HG02970 (cell line): ENCODE measurements at regions not wholly inside any gene's neighbourhood (a gene's known extent, or its start where the extent isn't known, plus 50 kb on each side); places are given as distances from the start of the nearest gene placed in this dataset.

Experiments used
- ATAC-seq: cut with Tn5 transposase; IDR thresholded peaks from one replicate; pipeline ENCODE4 v1.9.1; 2021; ENCODE audit warnings: mild to moderate bottlenecking, moderate library complexity, moderate number of reproducible peaks; ENCODE audit not compliant: unreplicated experiment, low FRiP score

DNA sequence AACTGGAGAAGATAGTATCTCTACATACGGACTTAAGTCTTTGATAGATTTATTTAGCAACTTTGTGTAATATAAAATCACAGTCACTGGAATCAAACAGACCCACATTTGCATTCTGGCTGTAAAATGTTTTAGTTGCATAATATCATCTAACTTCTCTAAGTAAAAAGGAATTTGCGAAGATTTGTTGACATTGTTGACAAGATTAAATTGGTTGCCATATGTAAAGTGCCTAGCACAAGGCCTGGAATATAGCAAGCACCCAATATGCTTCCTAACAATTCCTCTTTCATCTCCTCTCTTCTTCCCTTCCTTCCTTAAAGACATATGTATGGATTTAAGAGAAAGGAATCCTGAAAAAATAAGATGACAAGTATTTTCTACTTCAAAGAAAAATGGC is 295.4 kb upstream of the PPFIA2 start:
- no peak for ATAC-seq

DNA sequence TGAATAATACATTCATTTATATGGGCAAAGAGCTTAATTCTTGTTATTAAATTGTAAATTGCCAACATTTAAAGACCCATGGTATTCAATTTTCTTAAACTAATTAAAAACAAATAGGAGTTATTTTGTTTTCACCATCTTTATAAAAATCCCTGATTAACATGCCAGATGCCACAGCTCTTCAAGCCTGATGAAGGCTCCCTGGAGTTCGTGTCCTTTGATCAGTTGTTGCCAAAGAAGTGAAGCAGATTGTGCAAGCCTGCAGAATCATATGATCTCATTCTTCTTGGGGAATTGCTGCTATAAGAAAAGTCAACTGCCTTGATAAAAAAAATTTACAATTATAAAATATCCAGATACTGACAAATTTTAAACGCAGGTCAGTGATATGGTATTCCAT is 288.3 kb upstream of the PPFIA2 start:
- ATAC-seq: no peak

- no peak for ATAC-seq
Observed at GRCh38 chr12:82040987-82041743, 282.0 kb upstream of the PPFIA2 start.

GRCh38 chr12:82034769-82035168 is 275.6 kb upstream of the PPFIA2 start:
- ATAC-seq: no peak

DNA sequence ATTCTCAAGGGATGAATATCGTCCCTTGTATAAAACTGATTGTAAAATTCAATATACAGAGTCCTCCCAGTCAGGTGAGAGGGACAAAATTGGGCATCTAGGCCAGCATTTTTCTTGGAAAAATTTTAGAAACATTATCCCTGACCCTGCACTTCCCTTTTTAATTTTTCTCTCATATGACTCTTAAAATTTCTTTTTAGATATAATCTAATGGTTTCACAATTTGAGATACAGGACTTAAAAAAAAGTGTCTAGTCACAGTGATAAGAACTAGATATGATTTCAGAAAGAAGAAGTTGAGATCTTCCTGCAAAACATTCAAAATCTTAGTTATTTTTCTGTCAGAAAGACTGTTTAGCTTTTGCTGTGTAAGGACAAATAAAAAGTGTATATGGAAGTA is 270.8 kb upstream of the PPFIA2 start:
- ATAC-seq: no peak

GRCh38 chr12:82028772-82029171 is 269.6 kb upstream of the PPFIA2 start:
- ATAC-seq: no peak

DNA sequence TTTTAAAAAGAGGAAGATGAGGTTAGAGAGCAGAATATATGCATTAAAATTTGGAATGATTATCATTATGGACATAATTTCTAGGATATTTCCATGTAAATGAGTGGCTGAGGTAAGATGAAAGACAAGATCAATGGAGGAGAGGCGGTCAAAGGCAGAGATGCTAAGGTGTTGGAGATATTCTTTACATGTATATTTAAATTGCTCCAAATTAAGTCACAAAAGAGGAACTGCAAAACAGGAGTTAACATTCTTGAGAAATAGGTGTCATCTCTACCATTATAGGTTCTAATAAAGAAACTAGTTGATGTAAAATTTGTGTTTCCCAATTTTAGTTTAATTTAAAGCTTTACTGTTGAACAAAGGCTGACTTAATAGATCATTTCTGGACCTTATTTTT is 268.5 kb upstream of the PPFIA2 start:
- no peak for ATAC-seq

DNA sequence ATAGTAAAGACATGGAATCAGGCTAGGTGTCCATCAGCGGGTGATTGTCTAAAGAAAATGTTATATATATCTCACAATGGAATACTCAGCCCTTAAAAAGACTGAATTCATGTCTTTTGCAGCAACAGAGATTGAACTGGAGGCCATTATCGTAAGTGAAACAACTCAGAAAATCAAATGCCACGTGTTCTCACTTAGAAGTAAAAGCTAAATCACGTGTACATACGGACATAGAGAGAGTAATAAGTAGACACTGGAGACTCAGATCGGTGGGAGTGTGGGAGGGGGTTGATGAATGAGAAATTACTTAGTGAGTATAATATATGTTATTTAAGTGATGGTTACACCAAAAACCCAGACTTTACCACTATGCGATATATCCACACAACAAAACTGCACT is 266.3 kb upstream of the PPFIA2 start:
- ATAC-seq: no peak

- ATAC-seq: no peak
Observed at GRCh38 chr12:82019533-82019932, 260.4 kb upstream of the PPFIA2 start.

DNA sequence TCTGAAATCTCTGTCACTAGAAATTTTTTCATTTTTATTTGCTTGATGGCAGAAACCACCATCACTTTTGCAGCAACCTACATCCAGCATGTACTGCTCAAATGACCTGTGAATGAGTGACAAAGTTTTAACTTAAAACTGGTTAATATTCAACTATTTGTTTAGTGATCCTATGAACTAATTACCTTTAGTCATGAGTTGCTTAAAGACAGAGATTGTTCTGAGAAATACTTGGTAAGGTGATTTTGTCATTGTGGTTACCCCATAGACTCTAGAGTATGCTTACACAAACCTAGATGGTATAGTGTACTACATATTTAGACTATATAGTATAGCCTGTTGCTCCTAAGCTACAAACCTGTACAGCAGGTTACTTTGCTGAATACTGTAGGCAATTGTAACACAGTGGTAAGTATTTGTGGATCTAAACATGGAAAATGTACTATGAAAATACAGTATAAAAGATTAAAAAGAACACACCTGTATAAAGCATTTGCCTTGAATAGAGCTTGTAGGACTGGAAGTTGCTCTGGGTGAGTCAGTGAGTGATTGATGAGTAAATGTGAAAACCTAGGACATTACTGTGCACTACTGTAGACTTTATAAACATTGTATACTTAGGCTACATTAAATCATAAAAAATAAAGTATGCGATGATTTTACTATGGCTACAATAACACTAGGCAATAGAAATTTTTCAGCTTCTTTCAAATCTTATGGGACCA is 256.6 kb upstream of the PPFIA2 start:
- peak; percentile 81 for ATAC-seq

DNA sequence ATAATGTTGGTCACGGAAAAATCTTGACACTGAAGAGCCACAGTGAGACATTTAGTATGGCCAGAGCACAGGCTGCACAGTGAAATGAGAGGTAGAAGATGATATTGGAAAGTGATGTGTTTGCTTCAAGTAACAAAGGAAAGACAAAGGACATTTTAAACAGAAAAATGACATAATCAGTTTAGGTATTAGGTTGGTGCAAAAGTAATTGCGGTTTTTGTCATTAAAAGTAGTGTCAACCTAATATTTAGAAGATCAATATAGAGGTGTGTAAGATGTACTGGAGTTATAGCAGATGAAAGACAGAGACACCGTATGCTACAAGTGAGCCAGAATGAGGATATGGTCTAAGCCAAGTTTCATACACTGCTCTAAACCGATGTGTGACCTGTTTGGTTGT is 253.0 kb upstream of the PPFIA2 start:
- no peak for ATAC-seq

- ATAC-seq: no peak
Observed at GRCh38 chr12:82009524-82009923, 250.4 kb upstream of the PPFIA2 start.

DNA sequence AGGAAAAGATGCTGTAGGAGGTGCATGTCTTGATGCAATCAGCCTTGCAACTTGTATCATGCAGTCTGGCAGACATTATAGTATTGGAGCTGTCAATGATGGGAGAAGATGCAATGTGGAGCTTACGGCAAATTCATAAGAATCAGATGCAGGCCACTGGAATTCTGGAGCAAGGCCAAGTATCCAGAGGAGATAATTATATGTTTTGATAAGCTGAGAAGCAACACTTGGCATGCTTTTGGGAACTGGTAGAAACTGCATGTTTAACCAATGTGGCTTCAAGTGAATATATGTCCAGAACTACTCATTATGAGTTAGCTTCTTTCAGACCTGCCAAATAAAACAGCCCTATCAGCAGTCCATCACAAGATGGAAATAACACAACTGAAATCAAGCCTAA is 249.1 kb upstream of the PPFIA2 start:
- no peak for ATAC-seq

- ATAC-seq: no peak
Observed at GRCh38 chr12:81998761-81999378, 239.7 kb upstream of the PPFIA2 start.

DNA sequence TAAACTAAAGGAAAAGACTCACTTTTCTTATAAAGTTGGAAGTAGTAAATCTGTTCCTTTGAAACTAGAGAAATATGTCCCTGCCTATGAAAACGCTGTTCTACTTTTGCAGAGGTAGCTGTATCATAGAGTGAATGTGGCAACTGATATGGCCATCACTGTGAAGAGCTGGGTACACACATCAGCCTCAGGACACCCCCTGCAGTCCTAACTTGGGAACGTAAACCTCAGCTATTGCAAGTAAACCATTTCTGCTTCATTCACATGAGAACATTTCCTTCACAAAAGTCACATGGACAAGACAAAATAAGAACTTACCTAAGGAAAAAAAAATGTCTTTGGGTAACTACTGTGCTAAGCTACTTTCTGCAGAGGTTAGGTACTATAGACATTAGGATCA is 233.3 kb upstream of the PPFIA2 start:
- no peak for ATAC-seq

- ATAC-seq: no peak
Observed at GRCh38 chr12:81991868-81992267, 232.7 kb upstream of the PPFIA2 start.

DNA sequence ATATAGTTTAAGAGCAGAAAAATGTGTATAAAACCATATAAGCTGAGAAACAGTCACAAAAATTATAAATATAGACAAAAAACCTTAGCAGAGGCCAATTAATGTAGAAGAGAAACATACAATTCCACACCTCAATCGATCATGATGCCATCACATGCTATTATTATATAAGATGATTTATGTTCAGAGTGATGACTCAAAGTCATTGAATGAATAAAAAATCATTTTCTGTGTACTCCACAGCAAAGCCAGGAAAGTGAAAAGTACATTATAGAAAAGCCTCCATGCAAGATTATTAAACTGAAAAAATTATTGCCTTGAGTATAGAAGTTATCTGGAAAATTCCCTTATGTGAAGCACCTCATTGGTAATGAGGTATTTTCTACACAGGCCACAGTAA is 229.2 kb upstream of the PPFIA2 start:
- no peak for ATAC-seq

DNA sequence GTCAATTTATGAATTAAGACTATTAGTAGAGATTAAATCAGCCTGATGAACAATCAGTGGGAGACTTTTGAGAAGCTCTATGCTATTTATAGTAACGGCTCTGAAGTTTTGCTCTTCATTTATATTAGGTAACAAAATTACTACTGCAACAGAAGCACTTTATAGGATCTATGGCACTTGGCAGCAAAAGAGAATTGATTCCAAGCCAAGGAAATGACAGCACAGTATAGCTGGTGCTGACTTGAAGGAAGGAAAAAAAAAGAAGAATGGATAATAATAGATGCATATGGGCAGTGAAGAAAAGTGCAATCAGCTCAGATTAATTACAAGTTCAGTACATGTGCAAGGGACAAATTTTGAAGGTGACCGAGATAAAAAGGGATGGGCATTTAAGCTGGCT is 228.2 kb upstream of the PPFIA2 start:
- ATAC-seq: no peak

- ATAC-seq: no peak
Observed at GRCh38 chr12:81976661-81977060, 217.5 kb upstream of the PPFIA2 start.

GRCh38 chr12:81974762-81975161 is 215.6 kb upstream of the PPFIA2 start:
- ATAC-seq: no peak

DNA sequence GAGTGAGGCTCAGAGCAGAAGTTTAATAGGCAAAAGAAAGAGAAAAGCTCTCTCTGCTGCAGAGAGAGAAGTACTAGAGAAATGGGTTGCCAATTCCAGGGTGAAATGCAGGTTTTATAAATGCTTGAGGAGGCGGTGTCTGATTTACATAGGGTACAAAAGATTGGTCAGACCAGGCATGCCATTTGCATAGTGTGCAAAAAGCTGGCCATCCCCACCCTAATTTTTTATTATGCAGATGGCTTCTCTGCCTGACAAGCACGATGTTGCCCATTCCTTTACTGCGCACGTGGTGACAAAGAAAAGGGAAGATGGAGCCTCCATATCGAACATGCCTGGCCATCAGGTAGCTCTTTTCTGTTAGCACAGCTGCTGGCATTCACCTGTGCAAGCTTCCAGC is 209.3 kb upstream of the PPFIA2 start:
- no peak for ATAC-seq

DNA sequence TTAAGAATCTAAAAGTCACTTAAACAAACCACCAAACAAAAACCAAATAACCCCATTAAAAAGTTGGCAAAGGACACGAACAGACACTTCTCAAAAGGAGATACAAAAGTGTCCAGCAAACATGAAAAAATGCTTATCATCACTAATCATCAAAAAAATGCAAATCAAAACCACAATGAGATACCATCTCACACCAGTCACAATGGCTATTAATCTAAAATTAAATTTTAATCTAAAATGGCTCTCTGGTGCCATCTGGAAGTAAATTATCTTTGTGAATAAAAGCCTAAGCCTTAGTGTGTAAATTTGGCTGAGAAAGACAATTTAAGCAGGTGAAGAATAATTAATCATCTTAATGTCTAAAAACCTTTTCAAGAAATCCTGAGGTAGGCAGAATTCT is 204.5 kb upstream of the PPFIA2 start:
- no peak for ATAC-seq
